GM19463 (cell line): ENCODE measurements at regions not wholly inside any gene's neighbourhood (a gene's known extent, or its start where the extent isn't known, plus 50 kb on each side); places are given as distances from the start of the nearest gene placed in this dataset.
"Not testable (repeated sequence)": the region's sequence is repeated elsewhere in the genome, so short reads cannot be mapped to it uniquely, and the experiment has no call there.

Experiments
- ATAC-seq: cut with Tn5 transposase; IDR thresholded peaks from one replicate; pipeline ENCODE4 v1.9.1; 2021; ENCODE audit warnings: mild to moderate bottlenecking, moderate library complexity; ENCODE audit not compliant: unreplicated experiment

GRCh38 chr5:123709422-123709821, 197.4 kb downstream of the CSNK1G3 start:
- ATAC-seq: no peak

GRCh38 chr5:123708074-123708806, 196.3 kb downstream of the CSNK1G3 start:
- ATAC-seq: no peak

GRCh38 chr5:123706531-123706930, 194.6 kb downstream of the CSNK1G3 start:
- ATAC-seq: no peak

GRCh38 chr5:123705741-123706140, 193.8 kb downstream of the CSNK1G3 start:
- no peak for ATAC-seq

DNA sequence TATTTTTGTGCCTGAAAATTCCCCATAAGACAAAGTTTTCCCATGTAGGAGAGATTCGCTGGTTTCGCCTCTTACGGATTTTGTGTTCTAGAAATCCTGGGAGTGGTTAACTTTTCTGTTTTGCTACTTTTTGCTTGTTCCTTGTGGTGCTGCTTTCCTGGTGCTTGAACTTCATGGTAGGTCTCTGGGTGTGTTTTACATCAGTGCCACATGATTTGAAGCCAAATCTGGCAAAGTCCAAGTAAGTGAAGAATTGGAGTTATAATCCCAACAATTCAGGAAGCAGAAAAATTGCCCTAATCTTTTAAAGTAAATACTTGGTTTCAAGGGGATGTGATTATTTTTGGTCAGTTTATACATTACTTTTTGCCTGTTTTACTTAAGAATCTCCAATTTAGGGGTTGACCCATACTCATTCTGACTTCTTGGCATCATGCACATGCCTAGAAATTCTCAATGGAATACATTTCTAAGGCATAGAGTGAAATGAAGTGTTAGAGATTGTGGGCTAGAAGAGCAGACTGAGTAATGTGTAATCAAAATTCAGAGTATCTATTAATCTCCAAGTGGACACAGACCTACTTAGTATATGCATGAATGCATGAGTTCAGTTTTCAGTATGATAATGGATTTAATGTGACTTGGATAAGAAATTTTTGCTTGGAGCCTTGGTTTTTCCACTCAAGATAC, 189.7 kb downstream of the CSNK1G3 start:
- no peak for ATAC-seq

- no peak for ATAC-seq
Measured at GRCh38 chr5:123700624-123701287, 188.8 kb downstream of the CSNK1G3 start.

GRCh38 chr5:123699571-123699970, 187.6 kb downstream of the CSNK1G3 start:
- ATAC-seq: no peak

- not testable (repeated sequence) for ATAC-seq
Measured at GRCh38 chr5:123698937-123699336, 187.0 kb downstream of the CSNK1G3 start.

DNA sequence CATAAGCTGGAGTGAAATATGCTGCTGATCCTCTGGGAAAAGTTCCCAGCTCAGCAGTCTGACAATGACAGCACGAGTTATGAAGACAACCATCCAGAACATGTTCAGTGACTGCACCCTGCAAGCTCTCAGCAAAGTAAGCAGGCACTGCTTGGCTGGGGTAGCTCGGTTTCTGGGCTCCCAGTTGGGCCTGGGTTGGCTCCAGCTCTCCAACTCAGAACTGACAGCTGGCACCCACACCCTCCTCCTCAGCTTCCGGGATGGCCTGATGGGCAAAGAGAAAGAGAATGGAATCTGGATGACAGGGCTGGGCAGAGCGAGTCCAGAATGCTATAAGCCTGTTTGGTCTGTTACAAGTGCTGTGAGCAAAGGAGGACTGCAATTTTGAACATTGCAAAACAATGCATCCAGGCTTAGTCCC, 185.0 kb downstream of the CSNK1G3 start:
- ATAC-seq: no peak

- no peak for ATAC-seq
Measured at GRCh38 chr5:123690821-123691220, 178.8 kb downstream of the CSNK1G3 start.

GRCh38 chr5:123681061-123681460, 169.1 kb downstream of the CSNK1G3 start:
- ATAC-seq: no peak

DNA sequence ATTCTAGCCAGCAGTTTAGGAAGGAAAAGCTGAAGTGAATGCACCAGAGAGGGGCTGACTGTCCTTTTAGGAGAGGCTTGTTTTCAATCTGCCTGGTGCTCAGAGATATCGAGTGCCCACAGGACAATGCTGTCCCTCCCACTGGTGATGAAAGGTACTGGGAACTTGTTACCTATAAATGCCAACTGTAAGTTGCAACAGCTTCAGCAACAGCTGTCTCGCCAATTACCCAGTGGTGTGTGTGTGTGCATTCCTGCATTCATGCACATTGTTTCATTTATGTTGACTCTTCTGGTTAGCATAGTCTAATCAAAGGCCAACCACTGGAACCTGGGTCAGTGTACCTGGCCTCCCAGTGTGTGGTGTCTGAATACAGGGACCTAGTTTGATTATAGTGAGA, 161.1 kb downstream of the CSNK1G3 start:
- ATAC-seq: no peak

GRCh38 chr5:123671711-123672456, 159.9 kb downstream of the CSNK1G3 start:
- no peak for ATAC-seq

- ATAC-seq: peak; percentile 56
Measured at GRCh38 chr5:123671042-123671441, 159.1 kb downstream of the CSNK1G3 start.
